K562 (cell line): ENCODE measurements at regions not wholly inside any gene's neighbourhood (a gene's known extent, or its start where the extent isn't known, plus 50 kb on each side); places are given as distances from the start of the nearest gene placed in this dataset.

ENCODE experiments used
- ATAC-seq: fragments of 200-7000 bp; cut with Tn5 transposase; 3 replicates; pipeline ENCODE4 v1.9.1; 2020; ENCODE audit warnings: moderate library complexity
- BruUV-seq: library from RNA; stranded (reverse); fragments of 400-500 nt; replicated peaks from 2 replicates; lab custom pipeline; 2021; lab: Mats Ljungman, UMichigan
- CTCF ChIA-PET: fragments of 300-600 bp; formaldehyde crosslinking; extraction: SDS; loops from one replicate; lab custom pipeline; 2021; ENCODE audit warnings: low intra/inter-chr PET ratio; lab: Yijun Ruan, JAX
- POLR2A ChIA-PET: fragments of 300-600, 350-650 bp; sonication (Branson Sonifier 250); formaldehyde crosslinking; extraction: SDS; loops from one replicate; lab custom pipeline; 2021; ENCODE audit warnings: antibody characterized with exemption, inconsistent platforms; lab: Yijun Ruan, JAX
- DNase-seq, 4 experiments: peaks; one replicate each; pipeline versions ENCODE4 v3.0.0 to v3.0.0-alpha.2; 2011 to 2018; ENCODE audit warnings: low spot score in 3 of 4, mixed read lengths in 3 of 4; ENCODE audit errors: extremely low read depth in 1 of 4
- FAIRE-seq: peaks from 2 replicates; lab custom pipeline; 2011; peaks lifted over from hg19 to GRCh38; lab: Jason Lieb, UNC
- H2AFZ ChIP-seq: 2 replicates; pipeline ENCODE4 v1.6.0; 2011; ENCODE audit warnings: low read depth, low read length, control low read depth, inconsistent platforms
- H3K27ac ChIP-seq: fragments of 200-600 bp; 3 replicates; pipeline ENCODE4 v1.8.0; 2011; ENCODE audit warnings: low read depth, mild to moderate bottlenecking, control low read depth, inconsistent platforms, low read length, moderate library complexity, mixed read lengths; ENCODE audit errors: extremely low read depth
- H3K27me3 ChIP-seq, 2 experiments: fragments of 300-600 bp in 1 of 2; 2 replicates in 1 of 2; 3 replicates in 1 of 2; pipeline versions ENCODE4 v1.6.0 to v1.8.0; 2011; ENCODE audit warnings: inconsistent platforms in 2 of 2, low read length in 2 of 2, mild to moderate bottlenecking in 1 of 2, mixed read lengths in 1 of 2, moderate library complexity in 1 of 2; ENCODE audit not compliant: control insufficient read depth in 2 of 2, insufficient read depth in 2 of 2
- H3K36me3 ChIP-seq: fragments of 300-600 bp; 3 replicates; pipeline ENCODE4 v1.8.0; 2011; ENCODE audit warnings: mild to moderate bottlenecking, low read length, inconsistent platforms; ENCODE audit not compliant: control insufficient read depth, insufficient read depth
- H3K4me1 ChIP-seq, 2 experiments: fragments of 200-600 bp in 1 of 2; replicated peaks in 1 of 2; 2 replicates in 1 of 2; 3 replicates in 1 of 2; pipeline versions ENCODE4 v1.5.1 to v1.8.0; 2011; ENCODE audit warnings: inconsistent platforms in 2 of 2, low read length in 2 of 2, mild to moderate bottlenecking in 1 of 2, mixed read lengths in 1 of 2, moderate library complexity in 1 of 2; ENCODE audit not compliant: control insufficient read depth in 2 of 2, insufficient read depth in 2 of 2
- H3K4me2 ChIP-seq: 2 replicates; pipeline ENCODE4 v1.6.1; 2011; ENCODE audit warnings: low read length, control low read depth, inconsistent platforms, mixed read lengths; ENCODE audit not compliant: insufficient read depth
- H3K4me3 ChIP-seq: fragments of 200-600 bp; sonication (generic), shearing (Covaris generic); 2 replicates; pipeline ENCODE4 v1.5.1; 2016; ENCODE audit warnings: control low read depth, inconsistent platforms
- H3K79me2 ChIP-seq: fragments of 200-600 bp; 3 replicates; pipeline ENCODE4 v1.8.0; 2011; ENCODE audit warnings: low read length, inconsistent platforms; ENCODE audit not compliant: control insufficient read depth, insufficient read depth
- H3K9ac ChIP-seq, 2 experiments: 2 replicates each; pipeline versions ENCODE4 v1.6.0 to v1.6.1; 2011; ENCODE audit warnings: low read depth in 2 of 2, low read length in 2 of 2, control low read depth in 1 of 2, inconsistent platforms in 1 of 2, mild to moderate bottlenecking in 1 of 2, mixed read lengths in 1 of 2; ENCODE audit not compliant: insufficient read depth in 1 of 2
- H3K9me1 ChIP-seq: one replicate; pipeline ENCODE4 v1.6.0; 2011; ENCODE audit warnings: inconsistent platforms, mild to moderate bottlenecking, low read length, moderate library complexity; ENCODE audit not compliant: control insufficient read depth, insufficient read depth
- H3K9me3 ChIP-seq: replicated peaks from 2 replicates; pipeline ENCODE4 v1.5.1; 2011; ENCODE audit warnings: low read depth, low read length, inconsistent platforms; ENCODE audit not compliant: control insufficient read depth, insufficient read depth
- H4K20me1 ChIP-seq: replicated peaks from 2 replicates; pipeline ENCODE4 v1.6.1; 2011; ENCODE audit warnings: low read length, inconsistent platforms, mixed read lengths; ENCODE audit not compliant: control insufficient read depth, insufficient read depth
- C11orf30 ChIP-seq: fragments of 450-650 bp; IDR thresholded peaks from 2 replicates; pipeline ENCODE4 v1.6.1; 2016; ENCODE audit warnings: low read depth, mild to moderate bottlenecking
- COPS2 ChIP-seq: fragments of 450-650 bp; conservative IDR thresholded peaks from 2 replicates; pipeline ENCODE4 v1.6.1; 2016; ENCODE audit warnings: mild to moderate bottlenecking, moderate library complexity
- ERF ChIP-seq: fragments of 450-650 bp; formaldehyde crosslinking; IDR thresholded peaks from 2 replicates; pipeline ENCODE4 v1.4.0; 2020; ENCODE audit warnings: mild to moderate bottlenecking, mixed read lengths
- FOXP4 ChIP-seq: sonication (generic); formaldehyde crosslinking; IDR thresholded peaks from 2 replicates; pipeline ENCODE4 v1.8.0; 2022; ENCODE audit warnings: mild to moderate bottlenecking, missing genetic modification reagents, borderline replicate concordance
- KHSRP ChIP-seq: fragments of 450-650 bp; IDR thresholded peaks from 2 replicates; pipeline ENCODE4 v1.6.1; 2017
- MEIS2 ChIP-seq: fragments of 450-650 bp; IDR thresholded peaks from 2 replicates; pipeline ENCODE4 v1.6.1; 2014; ENCODE audit warnings: mild to moderate bottlenecking; ENCODE audit not compliant: partially characterized antibody
- NCOA1 ChIP-seq: fragments of 450-650 bp; IDR thresholded peaks from 2 replicates; pipeline ENCODE4 v1.6.1; 2016; ENCODE audit warnings: low read depth
- NCOR1 ChIP-seq: fragments of 450-650 bp; IDR thresholded peaks from 2 replicates; pipeline ENCODE4 v1.6.1; 2016; ENCODE audit warnings: mild to moderate bottlenecking, moderate library complexity
- SP2 ChIP-seq: IDR thresholded peaks from 2 replicates; pipeline ENCODE4 v1.6.1; 2011; ENCODE audit warnings: mild to moderate bottlenecking, low read depth, low read length, moderate library complexity; ENCODE audit not compliant: poor library complexity, severe bottlenecking; ENCODE audit errors: extremely low read depth
- ZNF143 ChIP-seq: sonication (generic); formaldehyde crosslinking; IDR thresholded peaks from 2 replicates; pipeline ENCODE4 v1.9.0; 2022; ENCODE audit warnings: mild to moderate bottlenecking, missing genetic modification reagents
- ZNF253 ChIP-seq: fragments of 250-450 bp; sonication (Bioruptor Pico); conservative IDR thresholded peaks from 2 replicates; pipeline ENCODE4 v1.6.1; 2021; ENCODE audit warnings: mild to moderate bottlenecking
- ZNF695 ChIP-seq: fragments of 450-650 bp; formaldehyde crosslinking; IDR thresholded peaks from 2 replicates; pipeline ENCODE4 v1.4.0; 2020; ENCODE audit warnings: mild to moderate bottlenecking, moderate library complexity
- WGBS: fragments of 100-300 bp; shearing (Covaris generic); methylation state at CpG from one replicate; pipeline ENCODE4 v1.1.6; 2016; ENCODE audit warnings: low coverage, mixed read lengths; ENCODE audit not compliant: insufficient coverage; ENCODE audit errors: missing lambda C conversion rate; 5-methylcytosine and 5-hydroxymethylcytosine counted together
- in situ Hi-C: fragments of 300-500 bp; cut with MboI; formaldehyde crosslinking; loops from 4 replicates; pipeline ENCODE4 v1.15.0; 2018; ENCODE audit warnings: inconsistent platforms, mixed read lengths
- intact Hi-C: fragments of 100-400 bp; cut with micrococcal nuclease; formaldehyde crosslinking; loops from 2 replicates; pipeline ENCODE4 v1.14.2; 2022

GRCh38 chr10:78915190-78915518 lies 153.6 kb upstream of the ZMIZ1 start (continued):
- TF ChIP-seq SP2 (no peak), ZNF253 (CRISPR knock-in tag) (no peak), MEIS2 (no peak), C11orf30 (no peak), NCOA1 (no peak)

- ATAC-seq (no peak), FAIRE-seq (no peak), DNase-seq (no peak)
- H3K79me2 ChIP-seq, result no peaks in the 10 kb centered on the region
- H3K4me2 ChIP-seq, result no peak overlapping the region
- BruUV-seq, result no TSS peak
- H3K4me1 ChIP-seq, result peaks cover 7 to 18% of the 10 kb centered on the region in 2 experiments; a peak in 4 of 5 replicates
- H2AFZ ChIP-seq, result no peak overlapping the region
- peaks cover 35 to 68% of the 10 kb centered on the region in 2 experiments for H3K27me3 ChIP-seq
- no peak overlapping the region for H3K27ac ChIP-seq
- ChIA-PET CTCF (no interaction called here), POLR2A (interaction anchor here (0.6 to 0.8 kb wide), 2 partner anchors 11 to 162 kb away, joined by 4 read pairs; no protein-coding TSS in a partner anchor)
- in situ Hi-C loops, result no loop called here
- TF ChIP-seq ZNF143 (CRISPR knock-in tag) (no peak), ERF (CRISPR knock-in tag) (no peak), COPS2 (no peak), NCOR1 (no peak), KHSRP (no peak), ZNF253 (CRISPR knock-in tag) (no peak), ZNF695 (no peak), FOXP4 (CRISPR knock-in tag) (no peak)
- H3K9me3 ChIP-seq, result no peaks in the 10 kb centered on the region
- H3K4me3 ChIP-seq, result no peak overlapping the region
- intact Hi-C loops, result no loop called here
- no peak overlapping the region for H3K9ac ChIP-seq
- no peaks in the 10 kb centered on the region for H3K9me1 ChIP-seq
- no peaks in the 10 kb centered on the region for H3K36me3 ChIP-seq
- 2% methylated on average over 7 of the region's 7 CpGs for WGBS
- peaks cover 22% of the 10 kb centered on the region for H4K20me1 ChIP-seq
These were observed 152.5 kb upstream of the ZMIZ1 start for GRCh38 chr10:78916227-78916626.
